SK-N-SH (cell line): ENCODE measurements at regions not wholly inside any gene's neighbourhood (a gene's known extent, or its start where the extent isn't known, plus 50 kb on each side); places are given as distances from the start of the nearest gene placed in this dataset.

Experiments used
- CTCF ChIA-PET: fragments of 300-600, 350-600 bp; formaldehyde crosslinking; extraction: SDS; loops from one replicate; lab custom pipeline; 2021; lab: Yijun Ruan, JAX
- POLR2A ChIA-PET: fragments of 350-600 bp; sonication (Branson Sonifier 250); formaldehyde crosslinking; extraction: SDS; loops from one replicate; lab custom pipeline; 2020; ENCODE audit warnings: antibody characterized with exemption, inconsistent platforms; lab: Yijun Ruan, JAX
- DNase-seq: peaks from one replicate; pipeline ENCODE4 v3.0.0; 2012
- H2AFZ ChIP-seq: fragments of 200-600 bp; sonication (generic); 2 replicates; pipeline ENCODE4 v1.8.1; 2016; ENCODE audit warnings: antibody characterized with exemption, mild to moderate bottlenecking, low read depth
- H3F3A ChIP-seq: fragments of 200-600 bp; sonication (generic); replicated peaks from 2 replicates; pipeline ENCODE3; 2016; ENCODE audit warnings: antibody characterized with exemption, mild to moderate bottlenecking; ENCODE audit not compliant: insufficient read depth
- H3K27ac ChIP-seq, 2 experiments: fragments of 200-500 bp in 1 of 2; fragments of 200-600 bp in 1 of 2; sonication (Bioruptor generic) in 1 of 2; sonication (generic), shearing (Covaris generic) in 1 of 2; 2 replicates each; pipeline versions ENCODE4 v1.5.1 to v1.6.1; 2014 to 2016; ENCODE audit warnings: low read depth in 2 of 2, inconsistent platforms in 1 of 2, low read length in 1 of 2, mild to moderate bottlenecking in 1 of 2, mixed read lengths in 1 of 2
- H3K27me3 ChIP-seq: fragments of 200-600 bp; sonication (generic), shearing (Covaris generic); 2 replicates; pipeline ENCODE4 v1.6.1; 2016; ENCODE audit warnings: mixed run types; ENCODE audit not compliant: insufficient read depth
- H3K36me3 ChIP-seq, 2 experiments: fragments of 200-500 bp in 1 of 2; fragments of 200-600 bp in 1 of 2; sonication (Bioruptor generic) in 1 of 2; sonication (generic) in 1 of 2; replicated peaks in 1 of 2; 2 replicates each; pipeline versions ENCODE3 to v1.5.1; 2014 to 2016; ENCODE audit warnings: low read length in 1 of 2, mild to moderate bottlenecking in 1 of 2; ENCODE audit not compliant: insufficient read depth in 2 of 2, control insufficient read depth in 1 of 2
- H3K4me1 ChIP-seq, 2 experiments: fragments of 200-500 bp in 1 of 2; fragments of 200-600 bp in 1 of 2; sonication (Bioruptor generic) in 1 of 2; sonication (generic), shearing (Covaris generic) in 1 of 2; 2 replicates each; pipeline versions ENCODE4 v1.5.1 to v1.6.1; 2014 to 2016; ENCODE audit warnings: low read depth in 1 of 2, low read length in 1 of 2, mixed run types in 1 of 2; ENCODE audit not compliant: insufficient read depth in 2 of 2, control insufficient read depth in 1 of 2
- H3K4me2 ChIP-seq: fragments of 200-600 bp; sonication (generic), shearing (Covaris generic); 2 replicates; pipeline ENCODE4 v1.6.1; 2017; ENCODE audit warnings: mixed run types
- H3K4me3 ChIP-seq, 2 experiments: fragments of 200-500 bp in 1 of 2; fragments of 200-600 bp in 1 of 2; sonication (Bioruptor generic) in 1 of 2; sonication (generic), shearing (Covaris generic) in 1 of 2; 2 replicates each; pipeline versions ENCODE4 v1.5.1 to v1.8.1; 2014 to 2016; ENCODE audit warnings: low read depth in 2 of 2, inconsistent platforms in 1 of 2, low read length in 1 of 2, mild to moderate bottlenecking in 1 of 2, mixed read lengths in 1 of 2, moderate library complexity in 1 of 2
- H3K79me2 ChIP-seq: fragments of 200-600 bp; sonication (generic); 2 replicates; pipeline ENCODE4 v1.8.1; 2017; ENCODE audit warnings: mild to moderate bottlenecking; ENCODE audit not compliant: insufficient read depth
- H3K9ac ChIP-seq: fragments of 200-600 bp; sonication (generic); 2 replicates; pipeline ENCODE4 v1.6.1; 2017; ENCODE audit warnings: mixed run types
- H3K9me2 ChIP-seq: fragments of 200-600 bp; sonication (generic); 2 replicates; pipeline ENCODE4 v1.6.1; 2017; ENCODE audit warnings: mixed run types
- H3K9me3 ChIP-seq: fragments of 200-600 bp; sonication (generic); 2 replicates; pipeline ENCODE4 v1.6.1; 2017; ENCODE audit warnings: mixed run types, mild to moderate bottlenecking, moderate library complexity
- H4K20me1 ChIP-seq: fragments of 200-600 bp; sonication (generic); 2 replicates; pipeline ENCODE4 v1.6.1; 2017; ENCODE audit warnings: mild to moderate bottlenecking, mixed run types; ENCODE audit not compliant: insufficient read depth
- CHD2 ChIP-seq: fragments of 150-350 bp; IDR thresholded peaks from 2 replicates; pipeline ENCODE4 v1.6.1; 2018; ENCODE audit warnings: low read length; ENCODE audit not compliant: partially characterized antibody
- EP300 ChIP-seq, 2 experiments: IDR thresholded peaks; 2 replicates each; pipeline versions ENCODE4 v1.4.0 to v1.6.1; 2012; ENCODE audit warnings: borderline replicate concordance in 1 of 2, low read depth in 1 of 2, low read length in 1 of 2
- EZH2phosphoT487 ChIP-seq: fragments of 200-600 bp; sonication (generic); IDR thresholded peaks from 2 replicates; pipeline ENCODE4 v1.6.1; 2017; ENCODE audit warnings: low read depth, mixed run types, mild to moderate bottlenecking, antibody characterized with exemption, moderate library complexity, borderline replicate concordance
- GATA2 ChIP-seq: sonication (generic); formaldehyde crosslinking; IDR thresholded peaks from 2 replicates; pipeline ENCODE4 v1.5.0; 2020; ENCODE audit warnings: mild to moderate bottlenecking, missing genetic modification reagents
- IRF3 ChIP-seq: fragments of 150-350 bp; IDR thresholded peaks from 2 replicates; pipeline ENCODE4 v1.6.1; 2016; ENCODE audit warnings: mild to moderate bottlenecking, low read depth, low read length
- MEF2A ChIP-seq: IDR thresholded peaks from 2 replicates; pipeline ENCODE4 v1.4.0; 2012; ENCODE audit warnings: low read depth, borderline replicate concordance
- NFIC ChIP-seq: IDR thresholded peaks from 2 replicates; pipeline ENCODE4 v1.4.0; 2012; ENCODE audit warnings: borderline replicate concordance
- SMC3 ChIP-seq: IDR thresholded peaks from 2 replicates; pipeline ENCODE4 v1.6.1; 2012; ENCODE audit warnings: low read depth, low read length, improper control_type of control experiment
- TCF12 ChIP-seq: IDR thresholded peaks from 2 replicates; pipeline ENCODE4 v1.4.0; 2012
- WGBS: methylation state at CpG from one replicate; pipeline ENCODE4 v1.1.6; 2017; ENCODE audit warnings: low lambda C conversion rate; 5-methylcytosine and 5-hydroxymethylcytosine counted together
- TF ChIP-seq, protein P1 (sequence below): fragments of 150-350 bp; IDR thresholded peaks from 2 replicates; pipeline ENCODE4 v1.6.1; 2017; ENCODE audit warnings: antibody characterized with exemption, low read length, low read depth, borderline replicate concordance

GRCh38 chr18:44171301-44171700 is 509.4 kb upstream of the SETBP1 start:
- no peak overlapping the region for H2AFZ ChIP-seq
- H3K4me3 ChIP-seq = no peak overlapping the region
- H3K36me3 ChIP-seq = no peaks in the 10 kb centered on the region
- H3K4me2 ChIP-seq = no peak overlapping the region
- no peaks in the 10 kb centered on the region for H3K27me3 ChIP-seq
- no peak overlapping the region for H3K27ac ChIP-seq
- no peaks in the 10 kb centered on the region for H3F3A ChIP-seq
- 78% methylated on average over 5 of the region's 5 CpGs for WGBS
- no peaks in the 10 kb centered on the region for H3K4me1 ChIP-seq
- no peaks in the 10 kb centered on the region for H3K9me2 ChIP-seq
- DNase-seq = no peak
- ChIA-PET CTCF (no interaction called here), POLR2A (no interaction called here)
- H3K9ac ChIP-seq = no peak overlapping the region
- H3K79me2 ChIP-seq = no peaks in the 10 kb centered on the region
- TF ChIP-seq SMC3 (no peak), NFIC (no peak), EP300 (IDR thresholded peaks at IDR 0.05; ENCODE audit: borderline replicate concordance in 1 of 2, low read depth in 1 of 2, low read length in 1 of 2) (no peak), IRF3 (no peak), GATA2 (CRISPR knock-in tag) (no peak), TCF12 (no peak), MEF2A (no peak), CHD2 (no peak), EZH2phosphoT487 (no peak)
- TF ChIP-seq, protein P1, sequence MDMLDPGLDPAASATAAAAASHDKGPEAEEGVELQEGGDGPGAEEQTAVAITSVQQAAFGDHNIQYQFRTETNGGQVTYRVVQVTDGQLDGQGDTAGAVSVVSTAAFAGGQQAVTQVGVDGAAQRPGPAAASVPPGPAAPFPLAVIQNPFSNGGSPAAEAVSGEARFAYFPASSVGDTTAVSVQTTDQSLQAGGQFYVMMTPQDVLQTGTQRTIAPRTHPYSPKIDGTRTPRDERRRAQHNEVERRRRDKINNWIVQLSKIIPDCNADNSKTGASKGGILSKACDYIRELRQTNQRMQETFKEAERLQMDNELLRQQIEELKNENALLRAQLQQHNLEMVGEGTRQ = no peak
- H4K20me1 ChIP-seq = no peaks in the 10 kb centered on the region
- H3K9me3 ChIP-seq = no peaks in the 10 kb centered on the region

DNA sequence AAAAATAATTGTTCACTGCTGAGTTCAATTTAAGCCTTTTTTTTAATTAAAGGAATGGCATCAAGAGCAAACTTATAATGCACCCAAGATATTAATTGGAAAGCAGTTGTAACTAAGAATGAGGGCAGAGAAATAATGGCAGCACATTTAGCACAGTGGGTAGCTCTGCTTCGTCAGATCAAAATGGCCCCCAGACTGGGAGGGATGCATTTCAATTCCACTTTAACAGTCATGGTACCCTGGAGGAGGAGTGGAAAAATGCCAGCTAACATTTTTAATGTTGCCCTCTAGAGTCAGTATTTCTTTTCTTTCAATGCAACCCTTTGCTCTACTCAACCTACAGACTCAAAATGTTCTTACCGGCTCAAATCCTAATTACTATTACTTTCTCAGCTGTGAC is 504.8 kb upstream of the SETBP1 start:
- no peak for DNase-seq
- Histone ChIP-seq H3K4me2 (no peak overlapping the region), H4K20me1 (no peaks in the 10 kb centered on the region), H3K9me2 (no peaks in the 10 kb centered on the region), H3K9ac (no peak overlapping the region), H3K36me3 (no peaks in the 10 kb centered on the region), H3K9me3 (no peaks in the 10 kb centered on the region), H3K4me3 (no peak overlapping the region), H3F3A (no peaks in the 10 kb centered on the region), H3K4me1 (no peaks in the 10 kb centered on the region), H3K27ac (no peak overlapping the region), H2AFZ (no peak overlapping the region), H3K27me3 (no peaks in the 10 kb centered on the region), H3K79me2 (no peaks in the 10 kb centered on the region)
- ChIA-PET CTCF (no interaction called here), POLR2A (no interaction called here)
- TF ChIP-seq IRF3 = no peak
- WGBS = 83% methylated on average over 2 of the region's 2 CpGs
